HG03432 (cell line): ENCODE measurements at regions not wholly inside any gene's neighbourhood (a gene's known extent, or its start where the extent isn't known, plus 50 kb on each side); places are given as distances from the start of the nearest gene placed in this dataset.

Experiments
- ATAC-seq: cut with Tn5 transposase; IDR thresholded peaks from one replicate; pipeline ENCODE4 v1.9.1; 2021; ENCODE audit warnings: mild to moderate bottlenecking, moderate library complexity; ENCODE audit not compliant: unreplicated experiment

DNA sequence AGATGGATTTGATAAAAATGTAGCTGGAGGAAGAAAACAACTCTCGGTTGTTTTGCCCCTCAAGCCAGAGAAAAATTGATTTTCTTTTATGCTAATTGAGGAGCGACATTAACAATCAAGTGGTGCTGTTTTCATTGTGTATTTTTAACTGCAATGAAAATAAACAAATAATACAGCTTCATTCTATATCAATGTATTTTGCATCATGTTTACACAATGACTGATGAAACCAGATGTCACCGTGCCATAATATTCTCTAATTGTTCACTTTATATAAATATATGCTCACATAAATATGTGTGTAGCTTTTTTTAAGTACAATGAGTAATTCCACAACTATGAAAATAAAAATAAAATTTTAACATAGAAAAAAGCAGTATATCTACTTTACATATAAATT lies 139.0 kb upstream of the PRDM9 start:
- no peak for ATAC-seq

DNA sequence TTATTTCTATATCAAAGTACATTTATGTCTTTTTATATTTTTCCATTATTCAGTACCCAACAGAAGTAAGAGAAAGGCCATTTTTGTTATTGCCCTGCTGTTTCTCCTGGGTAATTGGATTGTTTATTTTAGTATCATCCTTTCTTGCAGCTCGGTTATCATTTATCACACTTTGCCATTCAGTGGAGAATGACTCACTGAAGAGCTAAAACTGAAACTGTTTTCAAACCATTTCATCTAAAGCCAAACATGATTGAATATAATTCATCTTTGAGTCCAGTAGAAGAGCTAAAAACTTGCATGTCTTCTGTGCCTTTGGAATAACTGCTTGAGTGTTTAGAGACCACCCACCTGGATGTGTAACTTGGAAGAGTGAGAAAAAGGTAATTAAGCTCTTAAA lies 139.5 kb upstream of the PRDM9 start:
- no peak for ATAC-seq

- ATAC-seq = no peak
Observed at GRCh38 chr5:23353286-23353685, 154.1 kb upstream of the PRDM9 start.

DNA sequence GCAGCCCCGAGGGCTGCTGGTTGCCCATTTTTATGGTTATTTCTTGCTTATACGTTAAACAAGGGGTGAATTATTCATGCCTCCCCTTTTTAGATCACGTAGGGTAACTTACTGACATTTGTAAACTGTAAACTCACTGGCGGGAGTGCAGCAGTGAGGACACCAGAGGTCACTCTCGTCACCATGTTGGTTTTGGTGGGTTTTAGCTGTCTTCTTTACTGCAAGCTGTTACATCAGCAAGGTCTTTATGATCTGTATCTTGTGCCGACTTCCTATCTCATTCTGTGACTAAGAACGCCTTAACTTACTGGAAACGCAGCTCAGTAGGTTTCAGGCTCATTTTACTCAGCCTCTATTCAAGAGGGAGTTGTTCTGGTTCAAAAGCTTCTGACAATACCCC lies 155.0 kb upstream of the PRDM9 start:
- no peak for ATAC-seq

DNA sequence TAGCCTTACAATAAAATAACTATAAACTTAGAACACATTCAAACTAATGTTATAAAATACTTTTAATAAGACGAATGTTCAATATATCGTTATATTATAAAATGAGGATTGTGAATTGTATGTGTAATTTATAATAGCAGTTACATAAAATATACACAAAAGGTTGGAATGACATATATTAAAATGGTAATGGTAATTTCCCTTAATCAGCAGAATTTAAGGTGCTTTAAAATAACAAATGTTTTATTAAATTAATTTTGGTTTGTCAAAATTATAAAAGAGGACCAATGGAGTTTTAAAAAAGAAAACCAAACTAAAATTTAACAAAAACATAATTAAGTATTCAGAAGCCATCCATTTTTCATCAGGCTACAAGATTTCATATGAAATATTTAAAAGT lies 164.3 kb upstream of the PRDM9 start:
- no peak for ATAC-seq

DNA sequence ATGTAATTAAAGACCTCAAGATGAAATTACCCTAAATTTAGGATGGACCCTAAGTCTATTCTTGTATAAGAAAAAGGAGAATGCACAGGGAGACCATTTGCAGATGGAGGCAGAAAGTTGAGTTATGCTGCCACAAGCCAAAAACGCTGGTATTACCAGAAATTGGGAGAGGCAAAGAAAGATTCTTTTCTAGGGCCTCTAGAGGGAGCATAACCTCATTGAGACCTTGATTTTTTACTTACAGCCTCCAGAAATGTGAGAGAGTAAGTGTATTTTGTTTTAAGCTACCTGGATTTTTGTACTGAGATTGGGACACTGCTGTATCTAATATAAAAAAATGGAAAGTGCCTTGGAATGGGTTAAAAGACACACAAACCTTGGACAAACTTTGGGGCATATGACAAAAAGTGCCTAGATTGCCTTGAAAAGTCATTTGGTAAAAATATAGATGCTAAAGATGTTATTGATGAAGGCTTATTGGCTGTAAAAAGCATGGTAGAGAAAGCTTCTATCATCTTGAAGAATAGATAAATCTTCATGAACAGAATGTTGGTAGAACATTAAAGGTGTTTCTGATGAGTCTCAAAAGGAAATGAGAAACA lies 174.7 kb upstream of the PRDM9 start:
- ATAC-seq = no peak

DNA sequence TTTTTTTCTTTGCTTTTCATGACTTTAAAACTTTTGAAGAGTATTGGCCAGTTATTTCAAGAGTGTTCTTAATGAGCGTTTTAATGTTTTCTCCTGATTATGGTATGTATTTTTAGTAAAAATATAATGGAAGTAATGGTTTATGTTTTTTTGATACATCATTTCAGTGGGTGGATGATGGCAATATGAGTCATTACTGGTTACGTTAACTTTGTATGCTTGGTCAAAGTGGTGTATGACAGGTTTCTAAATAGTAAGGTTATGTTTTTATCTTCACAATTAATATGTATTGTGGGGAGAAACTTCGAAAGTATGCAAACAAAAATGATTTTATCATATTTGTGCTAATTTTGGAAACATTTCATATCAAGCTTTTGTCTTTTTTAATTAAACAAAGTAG lies 176.7 kb upstream of the PRDM9 start:
- ATAC-seq = no peak

- no peak for ATAC-seq
Observed at GRCh38 chr5:23319901-23320300, 187.5 kb upstream of the PRDM9 start.

GRCh38 chr5:23318960-23319359 lies 188.4 kb upstream of the PRDM9 start:
- no peak for ATAC-seq

DNA sequence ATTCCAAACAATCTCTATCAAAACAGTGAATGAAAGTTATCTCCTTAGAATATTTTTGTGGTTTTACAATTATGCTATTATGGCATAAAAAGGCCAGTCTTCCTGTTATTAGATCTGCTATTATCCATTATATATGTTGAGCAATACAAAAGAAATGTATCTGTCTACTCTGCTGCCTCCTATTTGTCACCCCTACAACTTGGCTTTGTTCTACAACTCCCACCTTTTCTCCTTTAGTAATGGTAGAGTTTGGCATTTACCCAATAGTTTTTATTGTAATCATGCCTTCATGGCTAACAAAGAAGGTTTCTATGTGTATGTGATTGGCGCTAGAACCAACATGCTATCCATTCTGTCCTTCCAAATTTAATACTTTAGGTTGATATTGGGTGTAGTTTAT lies 189.2 kb upstream of the PRDM9 start:
- no peak for ATAC-seq

DNA sequence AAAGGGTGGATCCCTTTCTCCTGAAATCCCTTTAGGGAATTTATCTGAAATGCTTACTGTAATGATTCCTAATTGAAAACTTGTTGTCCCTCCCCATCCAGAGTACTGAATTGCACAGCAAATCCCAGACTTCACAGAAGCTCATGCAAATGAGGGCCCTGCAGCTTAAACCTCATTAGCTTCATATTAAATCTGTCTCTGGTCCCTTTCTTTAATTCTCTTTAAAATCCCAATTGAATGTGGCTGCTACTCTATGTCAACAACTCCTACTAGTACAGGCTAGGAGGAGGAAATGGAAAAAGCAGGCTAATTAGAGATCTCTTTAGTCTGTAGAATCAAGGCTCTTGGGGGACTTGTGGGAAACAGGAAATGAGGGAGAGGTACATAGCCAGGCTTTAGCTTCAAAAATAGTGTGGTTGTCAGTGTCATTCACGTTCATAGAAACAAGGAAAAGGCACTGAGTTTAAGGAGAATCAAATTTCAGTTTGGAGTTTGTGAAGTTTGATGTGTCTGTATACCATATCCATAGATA lies 191.3 kb upstream of the PRDM9 start:
- ATAC-seq = no peak

DNA sequence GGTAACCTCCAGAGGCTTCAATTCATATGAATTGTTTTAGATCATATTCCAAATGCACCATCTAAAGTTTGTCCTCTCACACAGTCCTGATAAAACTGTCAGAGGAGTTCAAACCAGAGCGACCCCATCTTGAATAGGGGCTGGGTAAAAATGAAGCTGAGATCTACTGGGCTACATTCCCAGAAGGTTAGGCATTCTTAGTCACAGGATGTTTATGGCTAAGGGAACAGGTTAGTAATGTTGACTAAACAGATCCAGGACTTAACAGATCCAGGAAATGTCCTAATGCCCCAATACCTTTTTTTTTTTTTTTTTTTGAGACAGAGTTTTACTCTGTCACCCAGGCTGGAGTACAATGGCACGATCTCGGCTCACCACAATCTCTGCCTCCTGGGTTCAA lies 192.6 kb upstream of the PRDM9 start:
- ATAC-seq = no peak

- ATAC-seq = no peak
Observed at GRCh38 chr5:23305055-23305454, 202.4 kb upstream of the PRDM9 start.

DNA sequence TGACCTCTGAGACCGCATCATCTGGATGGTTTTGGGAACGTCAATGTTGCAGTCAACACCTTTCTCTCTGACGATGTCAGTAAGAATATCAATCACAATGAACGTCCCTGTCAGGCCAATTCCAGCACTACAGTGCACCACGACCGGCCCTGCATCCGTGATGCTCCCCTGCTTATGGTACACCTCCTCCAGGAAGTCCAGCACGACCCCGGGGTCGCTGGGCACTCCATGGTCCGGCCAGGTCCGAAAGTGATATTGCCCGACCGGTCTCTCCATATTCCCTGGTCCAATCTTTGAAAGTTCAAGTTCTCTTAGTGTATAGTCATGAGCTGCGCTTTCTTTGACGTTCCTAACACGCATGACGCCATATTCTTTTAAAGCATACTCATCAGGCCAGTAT lies 203.6 kb upstream of the PRDM9 start:
- ATAC-seq = no peak

DNA sequence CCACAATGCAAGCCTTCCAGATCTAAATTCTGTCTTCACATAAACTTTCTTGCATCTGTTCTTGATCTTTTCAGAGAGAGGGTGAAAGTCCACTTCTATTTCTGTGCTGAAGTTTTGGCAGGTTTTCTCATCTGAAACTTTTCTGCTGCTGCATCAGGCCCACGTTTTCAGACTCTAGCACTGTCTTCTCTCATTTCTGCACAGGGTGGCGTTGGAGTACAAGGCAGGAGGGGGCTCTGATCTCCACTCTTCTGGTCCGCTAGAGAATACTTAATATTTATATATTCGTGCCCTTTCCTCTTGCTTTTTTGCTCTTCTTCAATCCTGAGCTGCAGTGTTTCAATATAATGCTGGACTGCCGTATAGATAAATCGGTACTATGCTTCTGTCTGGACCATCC lies 204.0 kb upstream of the PRDM9 start:
- ATAC-seq = no peak

DNA sequence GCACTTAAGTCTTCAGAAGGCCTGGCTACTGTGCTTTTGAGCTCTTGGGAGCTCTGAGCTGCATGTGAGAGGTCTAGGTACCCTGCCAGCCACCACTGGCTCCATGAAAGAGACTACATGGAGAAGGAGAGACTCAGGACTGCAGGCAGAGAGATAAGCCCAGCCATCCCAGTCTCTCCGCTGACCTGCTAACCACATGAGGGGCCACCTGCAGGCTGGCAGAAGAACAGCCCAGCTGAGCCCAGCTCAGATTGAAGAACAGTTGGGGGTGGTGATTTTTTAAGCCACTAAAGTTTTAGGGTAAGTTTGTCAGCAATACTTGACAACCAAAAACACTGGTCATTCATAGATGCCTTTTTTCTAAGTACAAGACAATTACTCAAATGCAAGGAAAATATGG lies 205.0 kb upstream of the PRDM9 start:
- ATAC-seq = no peak

GRCh38 chr5:23289162-23289561 lies 218.2 kb upstream of the PRDM9 start:
- no peak for ATAC-seq

DNA sequence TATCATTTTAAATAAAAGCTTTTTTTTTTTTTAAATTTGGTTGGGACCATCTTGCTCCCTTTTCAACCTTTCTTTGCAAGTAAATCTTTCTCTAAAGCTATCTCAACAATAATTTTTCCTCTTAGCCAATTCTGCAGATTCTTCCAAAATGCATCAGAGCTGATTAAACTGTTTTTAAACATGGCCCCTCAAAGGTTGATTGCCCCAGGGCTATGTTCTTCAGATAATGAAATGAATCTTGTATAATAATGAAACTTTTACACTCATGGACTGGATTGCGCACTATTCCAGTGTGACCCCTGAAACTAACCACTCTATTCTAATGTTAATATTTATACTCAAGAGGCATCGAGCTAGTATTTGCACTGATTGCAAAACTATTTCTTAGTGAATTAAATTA lies 222.8 kb upstream of the PRDM9 start:
- no peak for ATAC-seq

DNA sequence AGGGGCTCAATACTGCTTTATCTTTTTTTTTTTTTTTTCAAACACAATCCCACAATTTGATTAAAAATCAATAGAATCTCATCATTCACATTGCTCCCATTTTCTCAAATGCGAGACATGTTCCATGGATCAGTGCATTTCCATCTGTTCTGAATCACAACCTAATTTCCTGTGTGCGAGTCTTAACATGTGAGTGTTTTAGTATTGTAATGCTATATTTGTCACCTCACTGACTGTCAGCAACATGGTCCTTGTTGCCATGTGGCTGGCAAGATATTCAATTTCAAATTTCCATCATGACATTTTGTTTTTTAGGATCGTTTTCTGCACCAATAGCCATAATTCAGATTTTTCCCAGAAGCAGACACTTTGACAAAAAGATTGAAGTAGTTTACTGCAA lies 233.2 kb upstream of the PRDM9 start:
- no peak for ATAC-seq

DNA sequence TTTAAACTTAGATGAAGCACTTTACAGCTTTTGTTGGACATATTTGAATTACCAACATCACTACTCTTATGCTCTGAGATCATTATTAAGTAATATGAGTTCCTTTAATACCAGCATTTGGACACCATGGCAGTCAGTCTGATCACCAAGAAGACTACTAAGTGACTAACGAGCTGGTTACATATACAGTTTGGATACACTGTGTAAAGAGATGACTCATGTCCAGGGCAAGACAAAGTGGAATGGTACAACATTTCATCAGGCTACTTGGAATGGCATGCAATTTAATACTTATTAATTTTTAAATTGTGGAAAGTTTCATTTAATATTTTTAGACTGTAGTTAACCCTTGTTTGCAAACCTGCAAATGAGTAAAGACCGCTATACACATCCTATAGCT lies 237.4 kb upstream of the PRDM9 start:
- ATAC-seq = no peak

DNA sequence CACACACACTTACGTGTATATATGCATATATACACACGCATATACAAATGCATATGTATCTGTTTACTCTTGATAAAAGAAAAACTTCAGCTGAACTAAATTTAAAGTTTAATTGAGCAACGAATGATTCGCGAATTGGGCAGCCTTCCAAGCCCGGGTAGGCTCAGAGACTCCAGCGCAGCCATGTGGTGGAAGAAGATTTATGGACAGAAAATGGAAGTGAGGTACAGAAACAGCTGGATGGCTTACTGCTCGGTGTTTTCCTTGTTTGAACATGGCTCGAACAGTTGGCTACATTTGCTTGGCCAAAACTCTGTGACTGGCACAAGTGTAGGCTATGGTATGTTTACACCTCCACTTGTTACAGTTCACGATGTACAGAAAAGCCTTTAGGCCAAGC lies 239.3 kb upstream of the PRDM9 start:
- no peak for ATAC-seq

DNA sequence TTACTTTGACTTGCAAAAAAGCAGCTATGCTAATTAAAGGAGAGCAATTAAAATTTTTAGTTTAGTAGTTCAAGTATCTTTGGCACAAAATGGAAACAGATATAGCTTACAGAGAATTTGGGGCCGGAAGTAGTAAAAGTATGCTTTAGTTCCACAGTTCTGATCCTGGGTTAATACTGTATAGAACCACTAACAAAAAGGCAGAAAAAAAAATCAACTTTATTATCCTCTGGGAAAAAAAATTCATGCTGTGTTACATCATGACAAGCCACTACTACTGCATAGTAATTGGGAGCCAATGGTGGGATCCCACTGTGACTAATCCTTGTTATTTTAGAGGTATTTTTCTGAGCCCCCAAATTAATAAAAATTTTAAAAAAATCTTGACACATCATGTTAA lies 246.8 kb upstream of the PRDM9 start:
- ATAC-seq = no peak

- ATAC-seq = no peak
Observed at GRCh38 chr5:23257656-23258055, 249.8 kb upstream of the PRDM9 start.
